Smooth muscle cell (in vitro differentiated cells): ENCODE measurements at regions not wholly inside any gene's neighbourhood (a gene's known extent, or its start where the extent isn't known, plus 50 kb on each side); places are given as distances from the start of the nearest gene placed in this dataset.

ENCODE experiments used
- DNase-seq: peaks from one replicate; lab custom pipeline; 2025; ENCODE audit not compliant: unreplicated experiment; lab: John Stamatoyannopoulos, UW
- H2AFZ ChIP-seq: fragments of 200-600 bp; sonication (generic); 2 replicates; pipeline ENCODE4 v1.6.0; 2016; ENCODE audit warnings: antibody characterized with exemption, low read depth, mild to moderate bottlenecking
- H3F3A ChIP-seq: fragments of 200-600 bp; sonication (generic); 2 replicates; pipeline ENCODE4 v1.6.0; 2017; ENCODE audit warnings: antibody characterized with exemption, low read depth
- H3K27ac ChIP-seq: fragments of 200-600 bp; sonication (generic); 2 replicates; pipeline ENCODE4 v1.5.1; 2016; ENCODE audit warnings: low read depth, mild to moderate bottlenecking
- H3K27me3 ChIP-seq: fragments of 200-600 bp; sonication (generic); 2 replicates; pipeline ENCODE4 v1.6.1; 2016; ENCODE audit warnings: low read depth, mild to moderate bottlenecking
- H3K36me3 ChIP-seq: fragments of 200-600 bp; sonication (generic); 2 replicates; pipeline ENCODE4 v1.5.1; 2016; ENCODE audit warnings: low read depth
- H3K4me1 ChIP-seq: fragments of 200-600 bp; sonication (generic); 2 replicates; pipeline ENCODE4 v1.5.1; 2016; ENCODE audit warnings: low read depth
- H3K4me2 ChIP-seq: fragments of 200-600 bp; sonication (generic); 2 replicates; pipeline ENCODE4 v1.6.0; 2016; ENCODE audit warnings: mild to moderate bottlenecking
- H3K4me3 ChIP-seq: fragments of 200-600 bp; sonication (generic); 2 replicates; pipeline ENCODE4 v1.5.1; 2016; ENCODE audit warnings: mild to moderate bottlenecking
- H3K79me2 ChIP-seq: fragments of 200-600 bp; sonication (generic); 2 replicates; pipeline ENCODE4 v1.6.0; 2016; ENCODE audit warnings: low read depth, mild to moderate bottlenecking
- H3K9ac ChIP-seq: fragments of 200-600 bp; sonication (generic); 2 replicates; pipeline ENCODE4 v1.6.0; 2016; ENCODE audit warnings: low read depth
- H3K9me3 ChIP-seq: fragments of 200-600 bp; sonication (generic); replicated peaks from 2 replicates; pipeline ENCODE4 v1.5.1; 2016; ENCODE audit warnings: low read depth
- H4K20me1 ChIP-seq: fragments of 200-600 bp; sonication (generic); 2 replicates; pipeline ENCODE4 v1.6.0; 2016; ENCODE audit warnings: low read depth
- WGBS: methylation state at CpG from one replicate; pipeline ENCODE4 v1.1.7; 2016; ENCODE audit warnings: low lambda C conversion rate; 5-methylcytosine and 5-hydroxymethylcytosine counted together
- TF ChIP-seq, protein P1 (sequence below): fragments of 200-600 bp; sonication (generic); IDR thresholded peaks from 2 replicates; pipeline ENCODE4 v1.5.1; 2017; ENCODE audit warnings: borderline replicate concordance, mild to moderate bottlenecking, antibody characterized with exemption; ENCODE audit not compliant: insufficient read depth, poor library complexity, severe bottlenecking

DNA sequence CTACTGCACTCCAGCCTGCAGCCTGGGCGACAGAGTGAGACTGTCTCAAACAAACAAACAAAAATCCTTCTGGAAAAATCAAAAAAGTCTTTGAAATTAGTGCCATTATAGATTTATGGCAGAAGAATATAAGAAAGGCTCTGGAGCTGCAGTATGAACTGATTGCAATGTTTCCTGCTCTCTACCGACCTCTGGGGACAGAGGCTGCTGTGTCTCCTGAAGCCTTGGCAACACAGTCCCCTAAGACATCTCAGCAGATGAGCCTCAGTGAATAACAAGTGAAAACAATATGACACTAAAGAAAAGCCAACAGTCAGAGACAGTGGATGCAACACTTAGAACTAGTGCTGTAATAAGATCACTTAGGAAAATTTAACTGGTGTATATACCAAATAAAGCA is 494.9 kb upstream of the LRATD1 start:
- H3K4me2 ChIP-seq, result peak overlapping the region; percentile 40
- no peaks in the 10 kb centered on the region for H3K9me3 ChIP-seq
- H3K27ac ChIP-seq, result no peak overlapping the region
- peak overlapping the region; percentile 58 for H2AFZ ChIP-seq
- no peaks in the 10 kb centered on the region for H3K27me3 ChIP-seq
- H3K36me3 ChIP-seq, result no peaks in the 10 kb centered on the region
- no peaks in the 10 kb centered on the region for H4K20me1 ChIP-seq
- 29% methylated on average over 2 of the region's 2 CpGs for WGBS
- H3K4me3 ChIP-seq, result no peak overlapping the region
- DNase-seq, result no peak
- no peaks in the 10 kb centered on the region for H3F3A ChIP-seq
- H3K79me2 ChIP-seq, result no peaks in the 10 kb centered on the region
- no peaks in the 10 kb centered on the region for H3K4me1 ChIP-seq
- TF ChIP-seq, protein P1, sequence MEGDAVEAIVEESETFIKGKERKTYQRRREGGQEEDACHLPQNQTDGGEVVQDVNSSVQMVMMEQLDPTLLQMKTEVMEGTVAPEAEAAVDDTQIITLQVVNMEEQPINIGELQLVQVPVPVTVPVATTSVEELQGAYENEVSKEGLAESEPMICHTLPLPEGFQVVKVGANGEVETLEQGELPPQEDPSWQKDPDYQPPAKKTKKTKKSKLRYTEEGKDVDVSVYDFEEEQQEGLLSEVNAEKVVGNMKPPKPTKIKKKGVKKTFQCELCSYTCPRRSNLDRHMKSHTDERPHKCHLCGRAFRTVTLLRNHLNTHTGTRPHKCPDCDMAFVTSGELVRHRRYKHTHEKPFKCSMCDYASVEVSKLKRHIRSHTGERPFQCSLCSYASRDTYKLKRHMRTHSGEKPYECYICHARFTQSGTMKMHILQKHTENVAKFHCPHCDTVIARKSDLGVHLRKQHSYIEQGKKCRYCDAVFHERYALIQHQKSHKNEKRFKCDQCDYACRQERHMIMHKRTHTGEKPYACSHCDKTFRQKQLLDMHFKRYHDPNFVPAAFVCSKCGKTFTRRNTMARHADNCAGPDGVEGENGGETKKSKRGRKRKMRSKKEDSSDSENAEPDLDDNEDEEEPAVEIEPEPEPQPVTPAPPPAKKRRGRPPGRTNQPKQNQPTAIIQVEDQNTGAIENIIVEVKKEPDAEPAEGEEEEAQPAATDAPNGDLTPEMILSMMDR, result no peak
- H3K9ac ChIP-seq, result no peak overlapping the region

DNA sequence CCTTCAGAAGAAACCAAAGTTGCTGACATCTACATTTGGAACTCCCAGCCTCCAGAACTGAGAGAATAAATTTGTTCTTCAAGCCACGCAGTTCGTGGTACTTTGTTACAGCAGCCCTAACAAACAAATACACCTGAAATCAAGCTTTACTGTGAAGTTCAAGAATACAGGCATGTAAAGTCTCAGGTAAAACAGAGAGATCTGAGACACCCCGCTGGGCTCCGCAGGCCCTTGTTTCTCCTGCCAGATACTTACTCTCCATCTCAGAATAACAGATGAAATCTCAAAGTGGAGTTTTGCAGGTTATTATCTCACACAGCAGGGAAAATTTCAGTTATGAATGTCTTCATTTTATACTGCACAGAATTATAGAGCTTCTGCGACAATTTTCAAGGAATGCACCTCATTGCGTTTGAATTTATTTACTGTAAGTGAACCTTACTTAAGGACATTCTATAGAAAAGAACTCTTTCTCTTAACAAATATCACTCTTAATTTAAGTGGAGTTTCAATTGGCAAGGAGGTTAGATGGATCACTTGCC is 492.4 kb upstream of the LRATD1 start:
- Histone ChIP-seq H3K4me1 (no peaks in the 10 kb centered on the region), H4K20me1 (no peaks in the 10 kb centered on the region), H3K4me3 (no peak overlapping the region), H3K27me3 (no peaks in the 10 kb centered on the region), H2AFZ (no peak overlapping the region), H3F3A (no peaks in the 10 kb centered on the region), H3K9me3 (no peaks in the 10 kb centered on the region), H3K79me2 (no peaks in the 10 kb centered on the region), H3K4me2 (no peak overlapping the region), H3K27ac (no peak overlapping the region), H3K36me3 (no peaks in the 10 kb centered on the region), H3K9ac (no peak overlapping the region)
- DNase-seq, result no peak
- 76% methylated on average over 6 of the region's 6 CpGs for WGBS
- TF ChIP-seq, protein P1, result no peak

DNA sequence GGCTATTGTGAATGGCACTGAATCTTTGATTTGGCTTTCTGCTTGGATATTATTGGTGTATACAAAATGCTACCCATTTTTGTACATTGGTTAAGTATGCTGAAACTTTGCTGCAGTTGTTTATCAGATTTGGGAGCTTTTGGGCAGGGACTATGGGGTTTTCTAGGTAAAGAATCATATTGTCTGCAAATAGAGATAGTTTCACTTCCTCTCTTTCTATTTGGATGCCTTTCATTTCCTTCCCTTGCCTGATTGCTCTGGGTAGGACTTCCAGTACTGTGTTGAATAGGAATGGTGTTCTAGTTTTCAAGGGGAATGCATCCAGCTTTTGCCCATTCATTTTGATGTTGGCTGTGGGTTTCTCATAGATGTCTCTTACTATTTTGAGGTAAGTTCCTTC is 489.1 kb upstream of the LRATD1 start:
- H3F3A ChIP-seq, result no peaks in the 10 kb centered on the region
- H3K4me1 ChIP-seq, result no peaks in the 10 kb centered on the region
- no peak overlapping the region for H3K4me2 ChIP-seq
- no peaks in the 10 kb centered on the region for H3K27me3 ChIP-seq
- no peak overlapping the region for H2AFZ ChIP-seq
- H4K20me1 ChIP-seq, result no peaks in the 10 kb centered on the region
- no peaks in the 10 kb centered on the region for H3K9me3 ChIP-seq
- H3K4me3 ChIP-seq, result no peak overlapping the region
- no peak overlapping the region for H3K27ac ChIP-seq
- no peaks in the 10 kb centered on the region for H3K79me2 ChIP-seq
- no peaks in the 10 kb centered on the region for H3K36me3 ChIP-seq
- H3K9ac ChIP-seq, result no peak overlapping the region
- no peak for DNase-seq
- TF ChIP-seq, protein P1, result no peak

DNA sequence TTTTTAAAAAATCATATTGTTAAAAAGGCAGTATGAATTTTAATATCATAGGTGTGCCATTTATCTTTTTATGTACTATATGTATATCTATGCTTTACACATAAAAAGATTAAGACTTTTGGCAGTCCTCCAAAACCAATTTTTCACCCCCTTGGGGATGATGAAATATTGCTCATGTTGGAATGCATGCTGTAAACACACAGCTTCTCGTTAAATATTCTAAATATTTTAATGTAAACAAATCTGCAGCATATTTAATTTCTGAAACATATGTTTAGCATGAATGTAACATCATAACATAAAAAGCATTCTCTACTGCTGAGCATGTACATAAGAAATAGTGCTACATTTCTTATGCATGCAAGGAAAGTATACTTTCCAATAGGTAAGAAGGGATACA is 484.3 kb upstream of the LRATD1 start:
- H3K4me2 ChIP-seq, result no peak overlapping the region
- no peak overlapping the region for H2AFZ ChIP-seq
- H3K27ac ChIP-seq, result no peak overlapping the region
- H3K4me3 ChIP-seq, result no peak overlapping the region
- 74% methylated on average over 1 of the region's 1 CpG for WGBS
- H3K4me1 ChIP-seq, result no peaks in the 10 kb centered on the region
- H3K9ac ChIP-seq, result no peak overlapping the region
- H3K79me2 ChIP-seq, result no peaks in the 10 kb centered on the region
- H3K27me3 ChIP-seq, result no peaks in the 10 kb centered on the region
- TF ChIP-seq, protein P1, result no peak
- no peak for DNase-seq
- H3K36me3 ChIP-seq, result no peaks in the 10 kb centered on the region
- no peaks in the 10 kb centered on the region for H4K20me1 ChIP-seq
- H3K9me3 ChIP-seq, result no peaks in the 10 kb centered on the region
- no peaks in the 10 kb centered on the region for H3F3A ChIP-seq
